ENCODE measurements at regions not wholly inside any gene's neighbourhood (a gene's known extent, or its start where the extent isn't known, plus 50 kb on each side); places are given as distances from the start of the nearest gene placed in this dataset.

DNA sequence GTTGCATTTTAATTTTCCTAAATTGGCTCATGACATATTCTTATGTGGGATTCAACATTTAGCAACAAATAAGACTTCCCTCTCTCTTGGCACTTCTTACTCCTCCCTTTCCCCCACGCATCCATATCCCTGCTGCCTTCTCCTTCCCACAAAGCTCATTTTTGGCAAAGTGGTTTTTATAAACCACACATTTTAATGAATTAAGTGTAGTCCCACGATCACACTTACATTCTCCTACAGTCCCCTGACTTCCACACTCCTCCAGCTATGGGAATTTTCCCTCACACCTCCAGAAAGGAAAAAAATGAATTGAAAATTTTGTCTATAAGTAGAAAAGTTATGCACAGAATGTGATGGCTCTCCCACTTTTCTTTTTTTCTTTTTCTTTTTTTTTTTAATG lies 345.0 kb downstream of the CD83 start:
- 94 to 98% methylated on average over 1 of the region's 2 CpGs for WGBS, 2 experiments
- H3K36me3 ChIP-seq (ENCODE audit: control insufficient read depth, insufficient read depth, low read length) = no peaks in the 10 kb centered on the region
- no peak overlapping the region for H3K4me3 ChIP-seq (ENCODE audit: insufficient read depth, low read depth, low read length)
- H3K27me3 ChIP-seq (ENCODE audit: control insufficient read depth, insufficient read depth, low read length, poor library complexity, severe bottlenecking) = no peaks in the 10 kb centered on the region
- no peak overlapping the region for H3K27ac ChIP-seq (ENCODE audit: insufficient read depth, low read depth, low read length, poor library complexity, severe bottlenecking)
- H3K9me3 ChIP-seq (ENCODE audit: control insufficient read depth, low read length) = no peaks in the 10 kb centered on the region
- no peaks in the 10 kb centered on the region for H3K4me1 ChIP-seq (ENCODE audit: control insufficient read depth, insufficient read depth, low read length)

DNA sequence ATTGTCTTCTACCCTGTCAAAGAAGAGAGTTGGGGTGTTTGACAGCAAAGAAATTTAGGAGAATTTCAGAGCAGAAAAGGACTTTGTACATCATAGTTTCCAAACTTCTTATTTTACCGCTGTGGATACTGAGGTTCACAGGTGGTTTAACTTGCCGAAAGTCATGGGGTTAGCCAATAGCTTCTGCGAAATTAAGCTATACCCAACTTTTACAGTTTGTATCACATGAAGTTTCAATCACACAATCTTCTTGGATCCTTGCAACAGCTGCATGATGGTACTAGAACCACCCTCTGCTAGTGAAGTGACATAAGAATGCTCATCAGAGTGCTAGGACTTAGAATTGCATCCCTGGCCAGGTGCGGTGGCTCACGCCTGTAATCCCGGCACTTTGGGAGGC lies 345.5 kb downstream of the CD83 start:
- Histone ChIP-seq H3K36me3 (ENCODE audit: control insufficient read depth, insufficient read depth, low read length) (no peaks in the 10 kb centered on the region), H3K27me3 (ENCODE audit: control insufficient read depth, insufficient read depth, low read length, poor library complexity, severe bottlenecking) (no peaks in the 10 kb centered on the region), H3K9me3 (ENCODE audit: control insufficient read depth, low read length) (no peaks in the 10 kb centered on the region), H3K27ac (ENCODE audit: insufficient read depth, low read depth, low read length, poor library complexity, severe bottlenecking) (no peak overlapping the region), H3K4me1 (ENCODE audit: control insufficient read depth, insufficient read depth, low read length) (no peaks in the 10 kb centered on the region), H3K4me3 (ENCODE audit: insufficient read depth, low read depth, low read length) (no peak overlapping the region)
- WGBS, 2 experiments = 95 to 96% methylated on average over 6 of the region's 6 CpGs

DNA sequence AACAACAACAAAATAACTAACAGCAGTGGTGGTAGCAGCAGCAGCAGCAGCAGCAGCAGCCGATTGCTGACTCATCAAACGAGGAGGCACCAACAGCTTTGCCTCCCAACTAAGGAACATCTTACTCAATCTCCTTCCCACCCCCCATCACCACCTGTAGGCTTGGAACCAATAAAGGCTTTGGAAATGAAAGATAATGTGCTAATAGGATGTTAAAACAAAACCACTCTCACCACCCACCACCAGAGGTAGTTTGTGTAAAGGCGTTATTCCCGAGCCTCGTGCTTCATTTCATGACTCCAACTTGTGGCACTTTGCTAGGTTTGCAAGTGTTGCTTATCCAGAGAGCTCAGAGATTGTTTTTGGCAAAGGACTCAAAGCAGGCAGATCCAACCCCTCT lies 346.5 kb downstream of the CD83 start:
- H3K4me1 ChIP-seq (ENCODE audit: control insufficient read depth, insufficient read depth, low read length) = no peaks in the 10 kb centered on the region

DNA sequence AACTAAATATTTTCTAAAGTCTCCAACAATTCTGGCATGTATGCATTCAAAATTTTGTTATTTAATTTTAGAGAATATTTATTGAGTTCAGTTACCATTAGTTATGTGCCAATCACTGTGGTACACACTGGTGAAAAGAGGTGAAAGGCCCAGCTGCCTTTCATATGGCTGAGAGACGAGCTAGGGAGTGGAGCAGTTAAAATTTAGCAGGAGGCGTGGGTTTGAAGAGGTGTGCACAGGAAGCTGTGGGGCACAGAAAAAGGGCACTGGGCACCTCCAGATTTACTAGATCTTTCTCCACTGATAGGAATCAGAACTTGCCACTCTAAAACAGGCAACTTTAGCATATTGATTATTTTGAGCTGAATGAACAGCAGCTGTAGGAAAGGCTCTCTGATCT lies 347.1 kb downstream of the CD83 start:
- no peaks in the 10 kb centered on the region for H3K27me3 ChIP-seq (ENCODE audit: control insufficient read depth, insufficient read depth, low read length, poor library complexity, severe bottlenecking)
- H3K36me3 ChIP-seq (ENCODE audit: control insufficient read depth, insufficient read depth, low read length) = no peaks in the 10 kb centered on the region
- no peak overlapping the region for H3K4me3 ChIP-seq (ENCODE audit: insufficient read depth, low read depth, low read length)
- no peaks in the 10 kb centered on the region for H3K9me3 ChIP-seq (ENCODE audit: control insufficient read depth, low read length)
- H3K4me1 ChIP-seq (ENCODE audit: control insufficient read depth, insufficient read depth, low read length) = no peaks in the 10 kb centered on the region
- H3K27ac ChIP-seq (ENCODE audit: insufficient read depth, low read depth, low read length, poor library complexity, severe bottlenecking) = no peak overlapping the region
- WGBS, 2 experiments = 93 to 96% methylated on average over 2 of the region's 2 CpGs

More for the DNA sequence above, 346.5 kb downstream of the CD83 start:
- H3K27me3 ChIP-seq (ENCODE audit: control insufficient read depth, insufficient read depth, low read length, poor library complexity, severe bottlenecking) = no peaks in the 10 kb centered on the region
- H3K36me3 ChIP-seq (ENCODE audit: control insufficient read depth, insufficient read depth, low read length) = no peaks in the 10 kb centered on the region
- no peaks in the 10 kb centered on the region for H3K9me3 ChIP-seq (ENCODE audit: control insufficient read depth, low read length)
- no peak overlapping the region for H3K4me3 ChIP-seq (ENCODE audit: insufficient read depth, low read depth, low read length)
- no peak overlapping the region for H3K27ac ChIP-seq (ENCODE audit: insufficient read depth, low read depth, low read length, poor library complexity, severe bottlenecking)
- WGBS, 2 experiments = 79 to 87% methylated on average over 5 of the region's 5 CpGs

DNA sequence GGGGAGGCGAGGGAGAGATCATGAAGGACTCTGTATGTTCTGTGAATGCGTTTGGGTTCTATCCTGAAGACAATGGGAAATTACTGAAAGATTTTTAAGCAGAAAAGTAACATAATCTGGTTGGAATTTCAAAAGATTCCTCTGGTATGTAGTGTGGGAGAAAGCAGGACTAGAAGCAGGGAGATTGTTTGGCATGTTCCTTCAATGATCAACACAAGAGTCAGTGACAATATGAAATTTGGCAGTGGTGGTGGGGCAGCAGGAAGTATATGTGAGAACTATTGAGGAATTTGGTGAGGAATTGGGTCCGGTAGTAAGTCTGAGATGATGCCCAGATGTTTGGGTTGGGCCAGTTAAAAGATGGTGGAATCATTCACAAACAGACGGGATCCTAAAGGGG lies 348.7 kb downstream of the CD83 start:
- Histone ChIP-seq H3K27ac (ENCODE audit: insufficient read depth, low read depth, low read length, poor library complexity, severe bottlenecking) (no peak overlapping the region), H3K9me3 (ENCODE audit: control insufficient read depth, low read length) (no peaks in the 10 kb centered on the region), H3K4me1 (ENCODE audit: control insufficient read depth, insufficient read depth, low read length) (no peaks in the 10 kb centered on the region), H3K27me3 (ENCODE audit: control insufficient read depth, insufficient read depth, low read length, poor library complexity, severe bottlenecking) (no peaks in the 10 kb centered on the region), H3K4me3 (ENCODE audit: insufficient read depth, low read depth, low read length) (no peak overlapping the region), H3K36me3 (ENCODE audit: control insufficient read depth, insufficient read depth, low read length) (no peaks in the 10 kb centered on the region)
- WGBS, 2 experiments = 95% methylated on average over 4 of the region's 4 CpGs

DNA sequence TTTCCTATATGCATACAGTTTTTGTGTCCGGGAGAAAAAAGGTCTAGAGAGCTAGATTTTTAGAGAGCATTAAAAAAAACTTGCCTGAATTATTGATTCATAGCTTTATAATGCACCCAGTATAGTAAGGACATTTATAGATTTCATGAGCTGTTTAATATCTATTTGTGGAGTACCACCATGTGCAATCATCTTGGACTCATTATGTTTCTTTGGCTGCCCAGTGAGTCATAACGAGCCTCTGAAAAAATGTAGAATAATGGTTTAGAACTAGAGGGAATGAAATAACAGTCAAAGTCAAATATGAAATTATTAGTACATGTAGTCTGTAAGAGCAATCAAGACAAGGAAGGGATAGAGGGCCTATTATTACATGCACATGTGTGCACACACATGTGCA lies 350.0 kb downstream of the CD83 start:
- no peaks in the 10 kb centered on the region for H3K9me3 ChIP-seq (ENCODE audit: control insufficient read depth, low read length)
- no peak overlapping the region for H3K4me3 ChIP-seq (ENCODE audit: insufficient read depth, low read depth, low read length)
- no peaks in the 10 kb centered on the region for H3K4me1 ChIP-seq (ENCODE audit: control insufficient read depth, insufficient read depth, low read length)
- H3K27me3 ChIP-seq (ENCODE audit: control insufficient read depth, insufficient read depth, low read length, poor library complexity, severe bottlenecking) = no peaks in the 10 kb centered on the region
- 93% methylated on average over 1 of the region's 2 CpGs for WGBS, 2 experiments
- H3K36me3 ChIP-seq (ENCODE audit: control insufficient read depth, insufficient read depth, low read length) = no peaks in the 10 kb centered on the region
- H3K27ac ChIP-seq (ENCODE audit: insufficient read depth, low read depth, low read length, poor library complexity, severe bottlenecking) = no peak overlapping the region

DNA sequence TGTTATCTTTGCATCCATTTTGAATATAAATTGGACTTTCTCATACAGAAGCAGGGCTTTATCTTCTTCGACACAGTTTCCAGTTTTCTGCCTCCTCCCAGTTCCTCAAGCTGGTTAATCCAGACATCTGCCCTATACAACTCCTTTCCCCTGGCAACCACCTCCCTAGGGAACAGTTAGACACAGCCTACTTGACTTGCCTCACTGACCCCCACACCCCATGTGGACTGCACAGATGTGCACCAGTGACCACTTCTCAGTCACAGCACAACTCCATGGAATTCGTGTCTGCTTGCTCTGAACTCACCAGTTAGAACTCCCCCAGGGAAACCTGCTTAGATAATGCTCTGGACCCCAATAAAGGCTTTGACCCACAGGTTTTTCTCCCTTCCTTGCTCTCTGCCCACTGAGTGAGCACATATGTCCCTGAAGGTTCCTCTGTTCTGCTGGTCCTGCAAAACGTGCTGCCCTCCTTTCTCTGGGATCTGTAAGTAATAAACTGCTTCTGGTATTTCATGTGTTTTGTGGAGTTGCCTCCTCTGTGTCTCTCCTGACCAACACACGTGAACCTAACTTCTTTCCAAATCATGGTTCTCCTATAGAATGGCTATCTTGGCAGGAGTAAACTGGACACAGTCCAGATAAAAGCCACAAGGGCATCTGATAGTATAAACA lies 351.2 kb downstream of the CD83 start:
- Histone ChIP-seq H3K27me3 (ENCODE audit: control insufficient read depth, insufficient read depth, low read length, poor library complexity, severe bottlenecking) (no peaks in the 10 kb centered on the region), H3K27ac (ENCODE audit: insufficient read depth, low read depth, low read length, poor library complexity, severe bottlenecking) (no peak overlapping the region), H3K4me3 (ENCODE audit: insufficient read depth, low read depth, low read length) (no peak overlapping the region), H3K9me3 (ENCODE audit: control insufficient read depth, low read length) (no peaks in the 10 kb centered on the region), H3K36me3 (ENCODE audit: control insufficient read depth, insufficient read depth, low read length) (no peaks in the 10 kb centered on the region), H3K4me1 (ENCODE audit: control insufficient read depth, insufficient read depth, low read length) (no peaks in the 10 kb centered on the region)
- 91 to 97% methylated on average over 4 of the region's 4 CpGs for WGBS, 2 experiments

DNA sequence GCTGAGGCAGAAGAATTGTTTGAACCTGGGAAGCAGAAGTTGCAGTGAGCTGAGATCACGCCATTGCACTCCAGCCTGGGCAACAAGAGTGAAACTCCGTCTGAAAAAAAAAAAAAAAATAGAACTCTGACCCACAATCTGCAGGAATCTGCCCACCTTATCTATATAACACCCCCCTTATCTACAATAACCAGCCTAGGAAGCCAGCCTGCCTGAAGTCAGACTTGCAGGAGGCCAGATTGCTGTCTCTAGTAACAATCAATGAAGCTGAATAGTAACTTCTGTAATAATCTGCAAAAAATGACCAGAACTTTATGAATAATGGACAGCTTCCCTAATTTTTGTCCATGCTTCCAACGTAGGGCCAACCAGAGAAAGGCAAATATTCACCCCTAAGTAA lies 352.5 kb downstream of the CD83 start:
- H3K27ac ChIP-seq (ENCODE audit: insufficient read depth, low read depth, low read length, poor library complexity, severe bottlenecking) = no peak overlapping the region
- H3K27me3 ChIP-seq (ENCODE audit: control insufficient read depth, insufficient read depth, low read length, poor library complexity, severe bottlenecking) = no peaks in the 10 kb centered on the region
- 87 to 92% methylated on average over 3 of the region's 3 CpGs for WGBS, 2 experiments
- no peaks in the 10 kb centered on the region for H3K9me3 ChIP-seq (ENCODE audit: control insufficient read depth, low read length)
- no peak overlapping the region for H3K4me3 ChIP-seq (ENCODE audit: insufficient read depth, low read depth, low read length)
- no peaks in the 10 kb centered on the region for H3K36me3 ChIP-seq (ENCODE audit: control insufficient read depth, insufficient read depth, low read length)
- H3K4me1 ChIP-seq (ENCODE audit: control insufficient read depth, insufficient read depth, low read length) = no peaks in the 10 kb centered on the region

DNA sequence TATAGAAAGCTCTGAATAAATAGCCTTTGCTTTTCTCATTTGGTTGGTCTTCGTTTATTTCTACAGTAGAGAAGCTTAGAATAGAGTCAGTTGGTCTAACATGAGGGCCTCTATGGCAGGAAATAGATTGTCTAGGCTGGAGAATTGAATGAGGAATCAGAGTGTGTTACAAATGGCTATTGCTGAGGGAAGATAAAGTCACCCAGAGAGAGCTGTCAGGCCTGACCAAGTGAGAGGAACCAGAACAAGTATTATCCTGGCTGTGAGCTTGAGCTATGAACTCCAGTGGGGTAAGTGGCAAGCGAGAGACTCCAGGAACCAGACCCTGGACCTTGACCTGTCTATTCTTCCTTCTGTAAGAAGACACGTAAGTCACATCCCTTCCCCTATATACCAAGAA lies 353.1 kb downstream of the CD83 start:
- Histone ChIP-seq H3K9me3 (ENCODE audit: control insufficient read depth, low read length) (no peaks in the 10 kb centered on the region), H3K36me3 (ENCODE audit: control insufficient read depth, insufficient read depth, low read length) (no peaks in the 10 kb centered on the region), H3K4me3 (ENCODE audit: insufficient read depth, low read depth, low read length) (no peak overlapping the region), H3K27me3 (ENCODE audit: control insufficient read depth, insufficient read depth, low read length, poor library complexity, severe bottlenecking) (no peaks in the 10 kb centered on the region), H3K4me1 (ENCODE audit: control insufficient read depth, insufficient read depth, low read length) (no peaks in the 10 kb centered on the region), H3K27ac (ENCODE audit: insufficient read depth, low read depth, low read length, poor library complexity, severe bottlenecking) (no peak overlapping the region)
- WGBS, 2 experiments = 88 to 92% methylated on average over 2 of the region's 3 CpGs

DNA sequence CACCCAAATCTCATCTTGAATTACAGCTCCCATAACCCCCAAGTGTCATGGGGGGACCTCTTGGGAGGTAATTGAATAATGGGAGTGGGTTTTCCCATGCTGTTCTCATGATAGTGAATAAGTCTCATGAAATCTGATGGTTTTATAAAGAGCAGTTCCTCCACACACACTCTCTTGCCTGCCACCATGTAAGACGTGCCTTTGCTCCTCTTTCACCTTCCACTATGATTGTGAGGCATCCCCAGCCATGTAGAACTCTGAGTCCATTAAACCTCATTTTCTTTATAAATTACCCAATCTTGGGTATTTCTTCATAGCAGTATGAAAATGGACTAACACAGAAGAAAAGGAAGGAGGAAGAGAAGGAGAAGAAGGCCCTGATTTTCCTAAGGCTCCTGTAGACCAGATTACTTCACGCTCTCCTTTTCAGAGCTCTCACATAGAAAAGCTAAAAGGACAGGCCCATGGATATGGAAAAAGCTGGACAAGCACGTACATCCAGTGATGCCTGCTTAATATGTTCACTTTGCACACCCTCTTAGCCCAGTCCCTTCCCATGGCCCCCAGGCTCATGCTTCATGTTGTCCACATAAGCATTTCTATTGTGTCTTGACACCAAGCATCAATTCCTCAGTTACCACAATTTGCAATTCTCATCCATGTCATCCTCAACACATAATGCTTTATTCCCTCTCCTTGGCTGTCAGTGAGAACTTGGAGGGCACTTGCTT lies 354.8 kb downstream of the CD83 start:
- H3K4me3 ChIP-seq (ENCODE audit: insufficient read depth, low read depth, low read length) = no peak overlapping the region
- H3K36me3 ChIP-seq (ENCODE audit: control insufficient read depth, insufficient read depth, low read length) = no peaks in the 10 kb centered on the region
- no peak overlapping the region for H3K27ac ChIP-seq (ENCODE audit: insufficient read depth, low read depth, low read length, poor library complexity, severe bottlenecking)
- no peaks in the 10 kb centered on the region for H3K27me3 ChIP-seq (ENCODE audit: control insufficient read depth, insufficient read depth, low read length, poor library complexity, severe bottlenecking)
- peaks cover 4% of the 10 kb centered on the region for H3K4me1 ChIP-seq (ENCODE audit: control insufficient read depth, insufficient read depth, low read length)
- 92 to 95% methylated on average over 3 of the region's 3 CpGs for WGBS, 2 experiments
- no peaks in the 10 kb centered on the region for H3K9me3 ChIP-seq (ENCODE audit: control insufficient read depth, low read length)
